ENCODE measurements at regions not wholly inside any gene's neighbourhood (a gene's known extent, or its start where the extent isn't known, plus 50 kb on each side); places are given as distances from the start of the nearest gene placed in this dataset.
"Not testable (repeated sequence)": the region's sequence is repeated elsewhere in the genome, so short reads cannot be mapped to it uniquely, and the experiment has no call there.

DNA sequence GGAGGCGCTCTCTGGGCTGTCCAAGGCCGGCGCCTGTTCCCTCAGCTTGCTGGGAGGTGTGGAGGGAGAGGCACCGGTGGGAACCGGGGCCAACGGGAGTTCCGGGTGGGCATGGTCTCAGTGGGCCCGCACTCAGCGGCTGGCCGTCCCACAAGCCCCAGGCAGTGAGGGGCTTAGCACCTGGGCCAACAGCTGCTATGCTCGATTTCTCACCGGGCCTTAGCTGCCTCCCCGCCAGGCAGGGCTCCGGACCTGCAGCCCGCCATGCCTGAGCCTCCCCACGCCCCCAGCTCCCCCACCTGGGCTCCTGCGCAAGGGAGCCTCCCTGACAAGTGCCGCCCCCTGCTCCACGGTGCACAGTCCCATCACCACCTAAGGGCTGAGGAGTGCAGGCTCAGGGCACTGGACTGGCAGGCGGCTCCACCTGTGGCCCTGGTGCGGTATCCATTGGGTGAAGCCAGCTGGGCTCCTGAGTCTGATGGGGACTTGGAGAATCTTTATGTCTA lies 276.5 kb downstream of the SH2D4B start:
- Mint-ChIP-seq H3K4me1 (ENCODE audit: low read depth) (no peaks in the 10 kb centered on the region), H3K27ac (no peak overlapping the region), H3K27me3 (ENCODE audit: low read depth) (no peaks in the 10 kb centered on the region), H3K36me3 (ENCODE audit: low read depth) (no peaks in the 10 kb centered on the region), H3K9me3 (no peaks in the 10 kb centered on the region), H3K4me3 (ENCODE audit: low read depth) (no peak overlapping the region)
- no peak for DNase-seq (ENCODE audit: low spot score)
- intact Hi-C loops (cut with micrococcal nuclease), result no loop called here

DNA sequence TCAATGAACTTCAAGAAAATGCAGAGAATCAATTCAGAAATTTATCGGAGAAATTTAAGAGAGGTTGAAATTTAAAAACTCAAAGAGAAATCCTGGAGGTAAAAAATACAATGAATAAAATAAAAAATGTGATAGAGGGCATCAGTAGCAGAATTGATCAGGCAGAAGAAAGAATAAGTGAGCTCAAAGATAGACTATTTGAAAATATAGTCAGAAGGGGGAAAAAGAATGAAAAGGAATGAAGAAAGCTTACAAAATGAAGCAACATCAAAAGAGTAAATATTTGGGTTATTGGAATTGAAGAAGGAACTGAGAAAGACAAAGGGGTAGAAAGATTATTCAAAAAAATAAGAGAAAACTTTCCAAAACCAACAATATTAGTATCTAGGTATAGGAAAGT lies 291.4 kb downstream of the SH2D4B start:
- Mint-ChIP-seq H3K36me3 (ENCODE audit: low read depth) (no peaks in the 10 kb centered on the region), H3K4me3 (ENCODE audit: low read depth) (no peak overlapping the region), H3K27ac (no peak overlapping the region), H3K27me3 (ENCODE audit: low read depth) (no peaks in the 10 kb centered on the region), H3K4me1 (ENCODE audit: low read depth) (no peaks in the 10 kb centered on the region), H3K9me3 (peaks cover 21% of the 10 kb centered on the region)
- intact Hi-C loops (cut with micrococcal nuclease), result no loop called here
- no peak for DNase-seq (ENCODE audit: low spot score)

GRCh38 chr10:80829562-80829961 lies 291.9 kb downstream of the SH2D4B start:
- Mint-ChIP-seq H3K36me3 (ENCODE audit: low read depth) (no peaks in the 10 kb centered on the region), H3K9me3 (peaks cover 21% of the 10 kb centered on the region), H3K4me3 (ENCODE audit: low read depth) (no peak overlapping the region), H3K27ac (no peak overlapping the region), H3K27me3 (ENCODE audit: low read depth) (no peaks in the 10 kb centered on the region), H3K4me1 (ENCODE audit: low read depth) (no peaks in the 10 kb centered on the region)
- no peak for DNase-seq (ENCODE audit: low spot score)
- intact Hi-C loops (cut with micrococcal nuclease), result no loop called here

- H3K36me3 Mint-ChIP-seq (ENCODE audit: low read depth); H3K27ac Mint-ChIP-seq; H3K4me3 Mint-ChIP-seq (ENCODE audit: low read depth); DNase-seq (ENCODE audit: low spot score); intact Hi-C loops (cut with micrococcal nuclease); H3K27me3 Mint-ChIP-seq (ENCODE audit: low read depth); H3K4me1 Mint-ChIP-seq (ENCODE audit: low read depth): not testable (repeated sequence)
- peaks cover 21% of the 10 kb centered on the region for H3K9me3 Mint-ChIP-seq
Measured at GRCh38 chr10:80832693-80833092, 295.0 kb downstream of the SH2D4B start.

- H3K9me3 Mint-ChIP-seq, result no peaks in the 10 kb centered on the region
- H3K27ac Mint-ChIP-seq, result no peak overlapping the region
- H3K4me1 Mint-ChIP-seq (ENCODE audit: low read depth), result no peaks in the 10 kb centered on the region
- intact Hi-C loops (cut with micrococcal nuclease), result no loop called here
- no peak overlapping the region for H3K4me3 Mint-ChIP-seq (ENCODE audit: low read depth)
- no peak for DNase-seq (ENCODE audit: low spot score)
- no peaks in the 10 kb centered on the region for H3K27me3 Mint-ChIP-seq (ENCODE audit: low read depth)
- H3K36me3 Mint-ChIP-seq (ENCODE audit: low read depth), result no peaks in the 10 kb centered on the region
Measured at GRCh38 chr10:80855348-80855971, 317.8 kb downstream of the SH2D4B start.

DNA sequence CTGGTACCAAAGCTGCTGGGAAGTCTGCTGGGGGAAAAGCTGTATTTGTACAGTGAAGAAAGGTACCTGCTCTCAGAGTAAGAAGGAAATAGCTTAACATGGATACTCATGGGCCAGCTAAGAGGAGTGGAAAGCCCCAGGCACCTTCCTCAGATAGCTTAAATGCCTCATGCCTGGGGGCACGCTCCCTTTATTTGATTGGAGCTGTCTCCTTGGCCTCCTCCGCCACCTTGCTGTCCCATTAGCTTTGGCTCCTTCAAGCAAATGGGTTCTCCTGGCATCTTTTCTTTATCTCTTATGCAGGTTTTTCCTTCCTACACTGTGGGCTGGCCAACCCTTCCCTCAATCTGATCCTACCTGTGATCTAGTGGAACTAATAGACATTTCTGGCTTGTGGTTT lies 318.5 kb downstream of the SH2D4B start:
- Mint-ChIP-seq H3K27ac (no peak overlapping the region), H3K4me1 (ENCODE audit: low read depth) (no peaks in the 10 kb centered on the region), H3K4me3 (ENCODE audit: low read depth) (no peak overlapping the region), H3K9me3 (no peaks in the 10 kb centered on the region), H3K27me3 (ENCODE audit: low read depth) (no peaks in the 10 kb centered on the region), H3K36me3 (ENCODE audit: low read depth) (no peaks in the 10 kb centered on the region)
- DNase-seq (ENCODE audit: low spot score), result no peak
- intact Hi-C loops (cut with micrococcal nuclease), result no loop called here

- intact Hi-C loops (cut with micrococcal nuclease); H3K36me3 Mint-ChIP-seq (ENCODE audit: low read depth); H3K4me3 Mint-ChIP-seq (ENCODE audit: low read depth); H3K27me3 Mint-ChIP-seq (ENCODE audit: low read depth); H3K9me3 Mint-ChIP-seq; DNase-seq (ENCODE audit: low spot score); H3K4me1 Mint-ChIP-seq (ENCODE audit: low read depth); H3K27ac Mint-ChIP-seq: not testable (repeated sequence)
Measured at GRCh38 chr10:80859279-80859678, 321.6 kb downstream of the SH2D4B start.

DNA sequence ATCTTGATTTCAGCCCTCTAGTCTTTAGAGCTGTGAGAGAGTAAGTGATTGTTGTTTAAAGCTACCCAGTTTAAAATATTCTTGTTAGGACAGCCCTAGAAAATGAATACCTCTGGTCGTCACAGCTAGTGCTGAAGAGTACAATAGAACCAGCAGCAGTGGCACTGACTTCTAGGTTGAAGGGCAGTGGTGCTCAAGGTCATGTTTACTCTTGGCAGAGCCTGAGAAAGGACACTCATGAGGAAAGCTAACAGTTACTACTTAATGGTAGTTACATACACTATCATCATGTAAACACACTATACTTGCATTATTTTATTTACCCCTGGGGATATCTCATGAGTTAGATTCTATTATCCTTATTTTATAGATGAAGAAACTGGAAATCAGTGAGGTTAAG lies 323.0 kb downstream of the SH2D4B start:
- DNase-seq (ENCODE audit: low spot score), result no peak
- H3K9me3 Mint-ChIP-seq, result no peaks in the 10 kb centered on the region
- H3K27me3 Mint-ChIP-seq (ENCODE audit: low read depth), result no peaks in the 10 kb centered on the region
- no peak overlapping the region for H3K4me3 Mint-ChIP-seq (ENCODE audit: low read depth)
- no peaks in the 10 kb centered on the region for H3K36me3 Mint-ChIP-seq (ENCODE audit: low read depth)
- H3K4me1 Mint-ChIP-seq (ENCODE audit: low read depth), result no peaks in the 10 kb centered on the region
- intact Hi-C loops (cut with micrococcal nuclease), result no loop called here
- no peak overlapping the region for H3K27ac Mint-ChIP-seq

- DNase-seq (ENCODE audit: low spot score), result no peak
- no peaks in the 10 kb centered on the region for H3K36me3 Mint-ChIP-seq (ENCODE audit: low read depth)
- H3K27ac Mint-ChIP-seq, result no peak overlapping the region
- H3K4me3 Mint-ChIP-seq (ENCODE audit: low read depth), result no peak overlapping the region
- no peaks in the 10 kb centered on the region for H3K27me3 Mint-ChIP-seq (ENCODE audit: low read depth)
- intact Hi-C loops (cut with micrococcal nuclease), result no loop called here
- H3K9me3 Mint-ChIP-seq, result no peaks in the 10 kb centered on the region
- H3K4me1 Mint-ChIP-seq (ENCODE audit: low read depth), result no peaks in the 10 kb centered on the region
Measured at GRCh38 chr10:80861882-80862281, 324.2 kb downstream of the SH2D4B start.

DNA sequence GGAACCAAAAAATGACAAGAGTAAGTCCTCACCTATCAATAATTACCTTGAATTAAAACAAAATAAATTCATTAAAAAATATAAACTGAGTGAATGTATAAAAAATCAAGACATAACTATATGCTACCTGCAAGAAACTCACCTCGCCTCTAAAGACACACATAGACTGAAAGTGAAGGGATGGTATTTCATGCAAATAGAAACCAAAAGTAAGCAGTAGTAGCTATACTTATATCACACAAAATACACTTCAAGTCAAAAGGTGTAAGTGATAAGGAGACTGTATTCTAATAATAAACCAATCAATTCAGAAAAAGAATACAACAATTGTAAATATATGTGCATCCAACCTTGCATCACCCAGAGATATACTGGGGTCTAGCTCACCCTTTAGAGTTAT lies 332.6 kb downstream of the SH2D4B start:
- Mint-ChIP-seq H3K4me1 (ENCODE audit: low read depth) (no peaks in the 10 kb centered on the region), H3K4me3 (ENCODE audit: low read depth) (no peak overlapping the region), H3K36me3 (ENCODE audit: low read depth) (no peaks in the 10 kb centered on the region)

DNA sequence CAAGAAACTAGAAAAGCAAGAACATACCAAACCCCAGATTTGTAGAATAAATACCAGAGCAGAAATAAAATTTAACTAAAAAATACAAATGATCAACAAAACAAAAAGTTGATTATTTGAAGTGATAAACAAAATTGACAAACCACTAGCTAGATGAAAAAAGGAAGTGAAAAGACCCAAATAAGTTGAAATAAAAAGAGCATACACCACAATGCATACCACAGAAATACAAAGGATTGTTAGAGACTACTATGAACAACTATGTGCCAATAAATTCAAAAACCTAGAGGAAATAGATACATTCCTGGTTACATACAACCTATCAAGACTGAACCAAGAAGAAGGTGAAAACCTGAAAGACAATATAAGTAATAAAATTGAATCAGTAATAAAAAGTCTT lies 333.4 kb downstream of the SH2D4B start:
- no peak overlapping the region for H3K27ac Mint-ChIP-seq
- no peaks in the 10 kb centered on the region for H3K4me1 Mint-ChIP-seq (ENCODE audit: low read depth)
- H3K36me3 Mint-ChIP-seq (ENCODE audit: low read depth), result no peaks in the 10 kb centered on the region
- H3K4me3 Mint-ChIP-seq (ENCODE audit: low read depth), result no peak overlapping the region
- H3K9me3 Mint-ChIP-seq, result no peaks in the 10 kb centered on the region
- H3K27me3 Mint-ChIP-seq (ENCODE audit: low read depth), result no peaks in the 10 kb centered on the region
- DNase-seq (ENCODE audit: low spot score), result no peak
- intact Hi-C loops (cut with micrococcal nuclease), result no loop called here

More for the DNA sequence above, 332.6 kb downstream of the SH2D4B start:
- DNase-seq (ENCODE audit: low spot score), result no peak
- H3K27me3 Mint-ChIP-seq (ENCODE audit: low read depth), result no peaks in the 10 kb centered on the region
- intact Hi-C loops (cut with micrococcal nuclease), result no loop called here
- no peak overlapping the region for H3K27ac Mint-ChIP-seq
- no peaks in the 10 kb centered on the region for H3K9me3 Mint-ChIP-seq

- no peak overlapping the region for H3K4me3 Mint-ChIP-seq (ENCODE audit: low read depth)
- no peaks in the 10 kb centered on the region for H3K27me3 Mint-ChIP-seq (ENCODE audit: low read depth)
- H3K9me3 Mint-ChIP-seq, result no peaks in the 10 kb centered on the region
- intact Hi-C loops (cut with micrococcal nuclease), result no loop called here
- DNase-seq (ENCODE audit: low spot score), result no peak
- H3K36me3 Mint-ChIP-seq (ENCODE audit: low read depth), result no peaks in the 10 kb centered on the region
- no peak overlapping the region for H3K27ac Mint-ChIP-seq
- H3K4me1 Mint-ChIP-seq (ENCODE audit: low read depth), result no peaks in the 10 kb centered on the region
Measured at GRCh38 chr10:80878330-80878729, 340.6 kb downstream of the SH2D4B start.

DNA sequence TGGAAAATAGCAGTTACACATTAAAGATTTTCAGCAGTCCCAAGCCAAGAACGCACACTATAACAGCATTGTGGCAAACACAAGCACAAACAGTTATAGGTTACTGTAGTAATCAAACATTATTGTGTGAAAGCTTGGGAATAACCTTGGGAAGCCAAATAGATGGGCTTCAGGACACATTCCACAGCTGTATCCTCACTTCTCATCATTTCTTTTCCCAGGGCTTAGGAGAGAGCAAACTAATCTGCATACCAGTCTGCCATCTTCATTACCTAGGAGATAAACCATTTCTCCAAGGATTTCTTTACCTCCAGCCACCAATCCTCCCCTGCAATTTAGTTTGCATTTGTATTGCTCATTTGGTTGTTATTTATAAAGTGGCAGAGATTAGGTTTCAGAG lies 352.4 kb downstream of the SH2D4B start:
- intact Hi-C loops (cut with micrococcal nuclease), result no loop called here
- no peak for DNase-seq (ENCODE audit: low spot score)
- Mint-ChIP-seq H3K4me1 (ENCODE audit: low read depth) (no peaks in the 10 kb centered on the region), H3K27ac (no peak overlapping the region), H3K36me3 (ENCODE audit: low read depth) (no peaks in the 10 kb centered on the region), H3K9me3 (no peaks in the 10 kb centered on the region), H3K4me3 (ENCODE audit: low read depth) (no peak overlapping the region), H3K27me3 (ENCODE audit: low read depth) (no peaks in the 10 kb centered on the region)

DNA sequence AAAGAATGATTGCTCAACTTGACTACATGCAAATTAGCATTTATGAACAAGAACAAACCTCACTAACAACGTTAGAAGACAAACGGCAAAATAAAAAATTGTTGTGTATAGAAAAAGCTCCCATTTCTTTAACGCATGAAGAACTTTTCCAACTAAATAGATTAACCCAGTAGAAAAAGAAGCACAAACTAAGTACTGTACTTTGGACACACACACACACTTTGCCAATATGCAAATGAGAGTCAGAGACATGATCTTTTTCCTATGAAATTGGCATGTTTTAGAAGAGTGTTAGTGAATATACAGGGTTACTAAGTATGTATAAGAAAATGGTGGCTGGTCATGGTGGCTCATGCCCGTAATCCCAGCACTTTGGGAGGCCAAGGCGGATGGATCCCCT lies 355.6 kb downstream of the SH2D4B start:
- Mint-ChIP-seq H3K36me3 (ENCODE audit: low read depth) (no peaks in the 10 kb centered on the region), H3K4me1 (ENCODE audit: low read depth) (no peaks in the 10 kb centered on the region), H3K9me3 (no peaks in the 10 kb centered on the region), H3K27me3 (ENCODE audit: low read depth) (no peaks in the 10 kb centered on the region), H3K4me3 (ENCODE audit: low read depth) (no peak overlapping the region), H3K27ac (no peak overlapping the region)
- no peak for DNase-seq (ENCODE audit: low spot score)
- intact Hi-C loops (cut with micrococcal nuclease), result no loop called here

All from activated T-helper 2 cell treated with anti-CD3 and anti-CD28 coated beads, Interferon-gamma antibody, Interleukin-2, Interleukin-4, amounts not matched to agents 10 μg/mL and 5 μg/mL and 100 μg/mL, durations not matched to agents 14 hours and 24 hours and 36 hours (primary cell).